Neural progenitor cell (in vitro differentiated cells): ENCODE measurements at regions not wholly inside any gene's neighbourhood (a gene's known extent, or its start where the extent isn't known, plus 50 kb on each side); places are given as distances from the start of the nearest gene placed in this dataset.

Source experiments
- CTCF ChIP-seq: fragments of 200-600 bp; sonication (generic); IDR thresholded peaks from 2 replicates; pipeline ENCODE4 v1.5.1; 2017; ENCODE audit warnings: antibody characterized with exemption, mild to moderate bottlenecking
- EZH2 ChIP-seq: fragments of 200-600 bp; sonication (generic); IDR thresholded peaks from 2 replicates; pipeline ENCODE4 v1.6.1; 2017; ENCODE audit warnings: antibody characterized with exemption, mild to moderate bottlenecking, moderate library complexity
- EZH2phosphoT487 ChIP-seq: fragments of 200-600 bp; sonication (generic); IDR thresholded peaks from 2 replicates; pipeline ENCODE4 v1.6.1; 2017; ENCODE audit warnings: antibody characterized with exemption

- no peak for TF ChIP-seq CTCF
- TF ChIP-seq EZH2, result no peak
- no peak for TF ChIP-seq EZH2phosphoT487
These were observed 750.4 kb downstream of the EPHA4 start for GRCh38 chr2:220821683-220822082.
